H9 (cell line): ENCODE measurements at regions not wholly inside any gene's neighbourhood (a gene's known extent, or its start where the extent isn't known, plus 50 kb on each side); places are given as distances from the start of the nearest gene placed in this dataset.

ENCODE experiments used
- DNase-seq: peaks from one replicate; pipeline ENCODE4 v3.0.0-alpha.2; 2017
- H2AFZ ChIP-seq: one replicate; pipeline ENCODE4 v1.6.1; 2013; ENCODE audit warnings: mild to moderate bottlenecking, low read length, control low read depth, moderate library complexity
- H2AK5ac ChIP-seq: 2 replicates; pipeline ENCODE4 v1.6.1; 2013; ENCODE audit warnings: low read length, control low read depth, mixed read lengths; ENCODE audit not compliant: insufficient read length
- H2BK120ac ChIP-seq: one replicate; pipeline ENCODE4 v1.6.1; 2013; ENCODE audit warnings: low read depth, mild to moderate bottlenecking, low read length, control low read depth, inconsistent platforms; ENCODE audit not compliant: poor library complexity, severe bottlenecking
- H2BK12ac ChIP-seq: 2 replicates; pipeline ENCODE4 v1.6.1; 2013; ENCODE audit warnings: low read length, control low read depth, mixed read lengths, low read depth; ENCODE audit not compliant: insufficient read length
- H2BK15ac ChIP-seq: 2 replicates; pipeline ENCODE4 v1.6.1; 2013; ENCODE audit warnings: low read depth, low read length, control low read depth
- H2BK20ac ChIP-seq: one replicate; pipeline ENCODE4 v1.6.1; 2013; ENCODE audit warnings: low read depth, mild to moderate bottlenecking, low read length, control low read depth, inconsistent platforms; ENCODE audit not compliant: poor library complexity, severe bottlenecking
- H2BK5ac ChIP-seq: 2 replicates; pipeline ENCODE4 v1.6.1; 2013; ENCODE audit warnings: low read length, control low read depth, mixed read lengths; ENCODE audit not compliant: insufficient read length
- H3K14ac ChIP-seq: 2 replicates; pipeline ENCODE4 v1.6.1; 2013; ENCODE audit warnings: low read length, control low read depth; ENCODE audit not compliant: insufficient read depth
- H3K18ac ChIP-seq: 2 replicates; pipeline ENCODE4 v1.6.1; 2013; ENCODE audit warnings: low read depth, mild to moderate bottlenecking, mixed read lengths, low read length, control low read depth; ENCODE audit not compliant: insufficient read length
- H3K23ac ChIP-seq: 2 replicates; pipeline ENCODE4 v1.6.1; 2013; ENCODE audit warnings: low read length, control low read depth, mixed read lengths, low read depth; ENCODE audit not compliant: insufficient read length
- H3K23me2 ChIP-seq: 2 replicates; pipeline ENCODE4 v1.6.1; 2013; ENCODE audit warnings: low read depth, mild to moderate bottlenecking, mixed read lengths, low read length, control low read depth; ENCODE audit not compliant: insufficient read length, poor library complexity, severe bottlenecking
- H3K27ac ChIP-seq: 2 replicates; pipeline ENCODE4 v1.5.1; 2013; ENCODE audit warnings: low read length, control low read depth, mixed read lengths, low read depth; ENCODE audit not compliant: insufficient read length
- H3K27me3 ChIP-seq: 2 replicates; pipeline ENCODE4 v1.6.1; 2013; ENCODE audit warnings: low read length, control low read depth, inconsistent platforms; ENCODE audit not compliant: insufficient read depth
- H3K4ac ChIP-seq: 2 replicates; pipeline ENCODE4 v1.6.1; 2013; ENCODE audit warnings: low read depth, mild to moderate bottlenecking, control low read depth, inconsistent platforms, low read length, moderate library complexity
- H3K4me1 ChIP-seq: 2 replicates; pipeline ENCODE4 v1.6.1; 2013; ENCODE audit warnings: low read length, control low read depth, inconsistent platforms; ENCODE audit not compliant: insufficient read depth
- H3K4me2 ChIP-seq: 2 replicates; pipeline ENCODE4 v1.6.1; 2013; ENCODE audit warnings: low read length, control low read depth, mixed read lengths; ENCODE audit not compliant: insufficient read length, insufficient read depth
- H3K56ac ChIP-seq: 2 replicates; pipeline ENCODE4 v1.6.1; 2013; ENCODE audit warnings: low read depth, mild to moderate bottlenecking, mixed read lengths, low read length, control low read depth; ENCODE audit not compliant: insufficient read length
- H3K79me1 ChIP-seq: 2 replicates; pipeline ENCODE4 v1.6.1; 2013; ENCODE audit warnings: low read depth, mild to moderate bottlenecking, moderate library complexity, low read length, control low read depth, inconsistent platforms; ENCODE audit not compliant: insufficient read depth, poor library complexity, severe bottlenecking
- H3K79me2 ChIP-seq: 2 replicates; pipeline ENCODE4 v1.6.1; 2013; ENCODE audit warnings: low read length, control low read depth, inconsistent platforms; ENCODE audit not compliant: insufficient read depth
- H3K9ac ChIP-seq: 2 replicates; pipeline ENCODE4 v1.6.1; 2013; ENCODE audit warnings: low read length, control low read depth, mixed read lengths; ENCODE audit not compliant: insufficient read length; ENCODE audit errors: extremely low read depth
- H3K9me3 ChIP-seq: one replicate; pipeline ENCODE4 v1.6.1; 2013; ENCODE audit warnings: low read depth, low read length, inconsistent platforms; ENCODE audit not compliant: control insufficient read depth
- H3T11ph ChIP-seq: one replicate; pipeline ENCODE4 v1.6.1; 2013; ENCODE audit warnings: mild to moderate bottlenecking, low read length, control low read depth, inconsistent platforms
- H4K20me1 ChIP-seq: one replicate; pipeline ENCODE4 v1.6.1; 2013; ENCODE audit not compliant: control insufficient read depth, insufficient read length, insufficient read depth
- H4K5ac ChIP-seq: 2 replicates; pipeline ENCODE4 v1.6.1; 2013; ENCODE audit warnings: low read depth, mild to moderate bottlenecking, mixed read lengths, low read length, control low read depth; ENCODE audit not compliant: insufficient read length
- H4K8ac ChIP-seq: replicated peaks from 2 replicates; pipeline ENCODE4 v1.6.1; 2013; ENCODE audit warnings: low read length, control low read depth, mixed read lengths, low read depth; ENCODE audit not compliant: insufficient read length
- H4K91ac ChIP-seq: 2 replicates; pipeline ENCODE4 v1.6.1; 2013; ENCODE audit warnings: low read depth, mild to moderate bottlenecking, moderate library complexity, mixed read lengths, low read length, control low read depth; ENCODE audit not compliant: insufficient read length
- H3K27ac Mint-ChIP-seq, 3 experiments: 2 replicates in 2 of 3; 3 replicates in 1 of 3; pipeline ENCODE4 v1.8.0; 2020 to 2021; ENCODE audit warnings: mixed read lengths in 3 of 3, mild to moderate bottlenecking in 1 of 3, moderate library complexity in 1 of 3
- H3K27me3 Mint-ChIP-seq: 2 replicates; pipeline ENCODE4 v1.8.0; 2021; ENCODE audit warnings: low read depth, mild to moderate bottlenecking, moderate library complexity, mixed read lengths
- H3K36me3 Mint-ChIP-seq, 3 experiments: 2 replicates in 2 of 3; 3 replicates in 1 of 3; pipeline ENCODE4 v1.8.0; 2020 to 2021; ENCODE audit warnings: low read depth in 3 of 3, mixed read lengths in 3 of 3; ENCODE audit not compliant: insufficient read depth in 1 of 3
- H3K4me1 Mint-ChIP-seq, 2 experiments: 2 replicates each; pipeline ENCODE4 v1.8.0; 2020; ENCODE audit warnings: mixed read lengths in 2 of 2
- H3K4me3 Mint-ChIP-seq, 2 experiments: 2 replicates in 1 of 2; 3 replicates in 1 of 2; pipeline ENCODE4 v1.8.0; 2020 to 2021; ENCODE audit warnings: mild to moderate bottlenecking in 2 of 2, mixed read lengths in 2 of 2, moderate library complexity in 1 of 2
- H3K9me3 Mint-ChIP-seq, 2 experiments: 2 replicates in 1 of 2; 3 replicates in 1 of 2; pipeline ENCODE4 v1.8.0; 2020; ENCODE audit warnings: mild to moderate bottlenecking in 2 of 2, mixed read lengths in 2 of 2, moderate library complexity in 1 of 2
- CTCF ChIP-seq: fragments of 200-600 bp; sonication (generic); conservative IDR thresholded peaks from 3 replicates; pipeline ENCODE4 v1.8.0; 2021; ENCODE audit warnings: antibody characterized with exemption, mild to moderate bottlenecking
- WGBS: extraction: QIAGEN DNeasy Blood & Tissue Kit; methylation state at CpG from one replicate; pipeline ENCODE4 v1.1.7; 2013; ENCODE audit warnings: missing lambda C conversion rate, low lambda C conversion rate, mixed read lengths; ENCODE audit not compliant: insufficient read length; ENCODE audit errors: extremely low coverage; 5-methylcytosine and 5-hydroxymethylcytosine counted together

GRCh38 chr19:31402529-31403316, 53.5 kb upstream of the TSHZ3 start:
- no peaks in the 10 kb centered on the region; a peak in 1 of 5 replicates for H3K9me3 Mint-ChIP-seq

More at GRCh38 chr19:31402529-31403316, 53.5 kb upstream of the TSHZ3 start:
- Histone ChIP-seq H3K14ac (no peak overlapping the region), H2BK20ac (no peak overlapping the region), H2BK5ac (no peak overlapping the region), H3K4ac (no peak overlapping the region), H3K4me2 (no peak overlapping the region), H3K79me1 (no peaks in the 10 kb centered on the region), H4K20me1 (no peaks in the 10 kb centered on the region), H3K23ac (no peak overlapping the region), H2BK120ac (no peak overlapping the region), H3K79me2 (no peaks in the 10 kb centered on the region), H3T11ph (no peak overlapping the region), H3K27me3 (no peaks in the 10 kb centered on the region), H3K27ac (no peak overlapping the region), H4K8ac (no peak overlapping the region), H3K9ac (no peak overlapping the region), H3K9me3 (no peaks in the 10 kb centered on the region), H3K4me1 (no peaks in the 10 kb centered on the region), H2BK15ac (no peak overlapping the region), H2AK5ac (no peak overlapping the region), H2BK12ac (no peak overlapping the region), H4K5ac (no peak overlapping the region), H4K91ac (no peak overlapping the region), H3K23me2 (no peaks in the 10 kb centered on the region), H3K56ac (no peak overlapping the region), H3K18ac (no peak overlapping the region), H2AFZ (no peak overlapping the region)
- WGBS: no CpG with 5 or more reads among the region's 7 CpGs
- Mint-ChIP-seq H3K4me3 (no peak overlapping the region), H3K36me3 (peaks cover 0 to 3% (median 0%) of the 10 kb centered on the region in 3 experiments; a peak in 1 of 7 replicates), H3K27ac (no peak overlapping the region), H3K27me3 (peaks cover 1% of the 10 kb centered on the region), H3K4me1 (peaks cover 10 to 12% of the 10 kb centered on the region in 2 experiments)
- no peak for TF ChIP-seq CTCF
- DNase-seq: no peak
